Esophagus squamous epithelium (tissue), 4 donors: ENCODE measurements at regions not wholly inside any gene's neighbourhood (a gene's known extent, or its start where the extent isn't known, plus 50 kb on each side); places are given as distances from the start of the nearest gene placed in this dataset.

ENCODE experiments used
- CTCF ChIP-seq, 6 experiments: fragments of 450-650 bp in 4 of 6; fragments of 200-600 bp in 2 of 6; sonication (generic) in 2 of 6; IDR thresholded peaks; one replicate each; pipeline ENCODE4 v1.5.1; 2016 to 2019; ENCODE audit warnings: antibody characterized with exemption in 6 of 6, mild to moderate bottlenecking in 4 of 6, moderate library complexity in 4 of 6
- POLR2A ChIP-seq, 4 donors: fragments of 450-650 bp; IDR thresholded peaks; one replicate each; pipeline ENCODE4 v1.6.1; 2017; ENCODE audit warnings: antibody characterized with exemption in 4 of 4, mild to moderate bottlenecking in 4 of 4, moderate library complexity in 3 of 4

DNA sequence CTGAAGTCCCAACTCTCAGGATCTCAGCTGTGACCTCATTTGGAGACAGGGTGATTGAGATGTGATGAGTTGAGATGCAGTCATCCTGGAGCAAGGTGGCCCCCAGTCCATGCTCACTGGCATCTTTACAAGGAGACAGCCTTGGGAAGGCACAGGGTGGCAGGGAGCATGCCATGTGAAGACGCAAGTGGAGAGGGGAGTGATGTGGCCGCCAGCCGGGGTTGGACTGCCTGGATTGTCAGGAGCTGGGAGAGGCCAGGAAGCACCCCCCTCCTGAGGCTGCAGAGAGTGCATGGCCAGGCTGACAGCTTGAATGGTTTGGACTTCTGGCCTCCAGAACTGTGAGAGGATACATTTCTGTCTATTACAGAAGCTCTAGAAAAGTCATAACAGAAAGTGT is 194.4 kb downstream of the UQCRFS1 start:
- no peak for TF ChIP-seq POLR2A (IDR thresholded peaks at IDR 0.05)
- TF ChIP-seq CTCF (IDR thresholded peaks at IDR 0.05), result no peak
